Suprapubic skin (tissue), 3 donors: ENCODE measurements at regions not wholly inside any gene's neighbourhood (a gene's known extent, or its start where the extent isn't known, plus 50 kb on each side); places are given as distances from the start of the nearest gene placed in this dataset.
"Not testable (repeated sequence)": the region's sequence is repeated elsewhere in the genome, so short reads cannot be mapped to it uniquely, and the experiment has no call there.

Experiments used
- EP300 ChIP-seq: sonication (generic); formaldehyde crosslinking; IDR thresholded peaks from one replicate; pipeline ENCODE4 v1.6.1; 2017; ENCODE audit warnings: antibody characterized with exemption
- POLR2A ChIP-seq, 2 donors: fragments of 450-650 bp; IDR thresholded peaks; one replicate each; pipeline ENCODE4 v1.6.1; 2017; ENCODE audit warnings: antibody characterized with exemption in 2 of 2, mild to moderate bottlenecking in 2 of 2, moderate library complexity in 2 of 2
- TF ChIP-seq, protein P1 (sequence below), 2 donors: fragments of 200-600 bp in 1 of 2; fragments of 450-650 bp in 1 of 2; sonication (generic) in 1 of 2; IDR thresholded peaks; one replicate each; pipeline ENCODE4 v1.5.1; 2016 to 2019; ENCODE audit warnings: antibody characterized with exemption in 2 of 2, mild to moderate bottlenecking in 1 of 2, moderate library complexity in 1 of 2

- not testable (repeated sequence) for TF ChIP-seq EP300; POLR2A (IDR thresholded peaks at IDR 0.05)
- TF ChIP-seq, protein P1, sequence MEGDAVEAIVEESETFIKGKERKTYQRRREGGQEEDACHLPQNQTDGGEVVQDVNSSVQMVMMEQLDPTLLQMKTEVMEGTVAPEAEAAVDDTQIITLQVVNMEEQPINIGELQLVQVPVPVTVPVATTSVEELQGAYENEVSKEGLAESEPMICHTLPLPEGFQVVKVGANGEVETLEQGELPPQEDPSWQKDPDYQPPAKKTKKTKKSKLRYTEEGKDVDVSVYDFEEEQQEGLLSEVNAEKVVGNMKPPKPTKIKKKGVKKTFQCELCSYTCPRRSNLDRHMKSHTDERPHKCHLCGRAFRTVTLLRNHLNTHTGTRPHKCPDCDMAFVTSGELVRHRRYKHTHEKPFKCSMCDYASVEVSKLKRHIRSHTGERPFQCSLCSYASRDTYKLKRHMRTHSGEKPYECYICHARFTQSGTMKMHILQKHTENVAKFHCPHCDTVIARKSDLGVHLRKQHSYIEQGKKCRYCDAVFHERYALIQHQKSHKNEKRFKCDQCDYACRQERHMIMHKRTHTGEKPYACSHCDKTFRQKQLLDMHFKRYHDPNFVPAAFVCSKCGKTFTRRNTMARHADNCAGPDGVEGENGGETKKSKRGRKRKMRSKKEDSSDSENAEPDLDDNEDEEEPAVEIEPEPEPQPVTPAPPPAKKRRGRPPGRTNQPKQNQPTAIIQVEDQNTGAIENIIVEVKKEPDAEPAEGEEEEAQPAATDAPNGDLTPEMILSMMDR (IDR thresholded peaks at IDR 0.05) = not testable (repeated sequence)
Observed at GRCh38 chr2:163085366-163086024, 246.9 kb upstream of the KCNH7 start.
